ENCODE measurements at regions not wholly inside any gene's neighbourhood (a gene's known extent, or its start where the extent isn't known, plus 50 kb on each side); places are given as distances from the start of the nearest gene placed in this dataset.

DNA sequence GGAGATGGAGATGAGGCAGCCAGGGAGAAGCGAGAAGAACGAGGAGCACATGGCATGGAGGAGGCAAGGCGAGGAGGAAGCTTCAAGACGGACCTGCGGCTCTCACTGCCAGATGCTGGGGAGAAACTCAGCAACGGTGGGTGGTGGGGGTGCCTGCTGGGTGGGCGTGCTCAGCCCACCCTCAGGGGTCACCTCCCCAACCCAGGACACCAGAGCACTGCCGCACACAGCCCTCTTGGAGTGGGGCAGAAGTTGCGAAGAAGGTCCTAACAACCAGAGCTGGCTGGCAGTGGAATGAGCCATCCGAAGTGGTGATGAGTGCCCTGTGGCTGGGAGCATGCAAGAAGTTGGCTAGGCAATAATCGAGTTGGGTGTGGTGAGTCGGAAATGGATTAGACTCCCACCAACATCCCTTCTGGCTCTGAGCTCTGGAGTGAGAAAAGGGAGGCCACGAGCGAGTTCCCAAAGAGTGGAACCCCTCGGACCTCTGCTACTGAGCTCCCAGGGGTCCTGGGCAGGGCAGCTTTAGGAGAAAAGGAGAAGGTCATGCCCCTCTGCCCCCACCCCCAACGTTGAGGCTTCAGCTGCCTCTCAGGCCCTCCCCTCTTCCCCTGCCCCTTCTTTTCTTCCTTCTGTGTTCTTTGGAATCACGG is 212.7 kb upstream of the MVB12B start:
- Mint-ChIP-seq H3K4me3 (no peak overlapping the region), H3K9me3 (no peaks in the 10 kb centered on the region), H3K27ac (no peak overlapping the region), H3K27me3 (no peaks in the 10 kb centered on the region), H3K36me3 (no peaks in the 10 kb centered on the region), H3K4me1 (no peaks in the 10 kb centered on the region)
- no peak for ATAC-seq (ENCODE audit: low read depth)
- DNase-seq: no peak
- POLR2A ChIA-PET: no interaction called here

DNA sequence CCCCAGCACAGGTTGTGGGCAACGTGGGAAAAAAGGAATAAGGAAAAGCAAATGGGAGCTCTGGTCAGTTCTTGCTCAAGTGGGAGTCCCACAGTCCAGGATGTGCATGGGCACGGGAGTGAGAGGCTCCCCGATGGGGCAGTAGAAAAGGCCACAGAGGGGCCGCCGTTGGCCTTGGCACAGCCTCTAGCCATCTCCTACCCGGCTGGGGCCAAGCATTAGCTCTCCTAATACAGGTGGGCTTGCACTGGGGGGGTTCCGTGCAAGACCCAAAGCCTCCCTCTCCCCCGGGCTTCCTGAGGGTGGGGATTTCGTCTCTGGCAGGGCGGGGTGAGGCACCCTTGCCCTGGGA is 212.2 kb upstream of the MVB12B start:
- Mint-ChIP-seq H3K27ac (no peak overlapping the region), H3K9me3 (no peaks in the 10 kb centered on the region), H3K36me3 (no peaks in the 10 kb centered on the region), H3K4me3 (no peak overlapping the region), H3K4me1 (no peaks in the 10 kb centered on the region), H3K27me3 (no peaks in the 10 kb centered on the region)
- POLR2A ChIA-PET: no interaction called here
- ATAC-seq (ENCODE audit: low read depth) (no peak), DNase-seq (no peak)

DNA sequence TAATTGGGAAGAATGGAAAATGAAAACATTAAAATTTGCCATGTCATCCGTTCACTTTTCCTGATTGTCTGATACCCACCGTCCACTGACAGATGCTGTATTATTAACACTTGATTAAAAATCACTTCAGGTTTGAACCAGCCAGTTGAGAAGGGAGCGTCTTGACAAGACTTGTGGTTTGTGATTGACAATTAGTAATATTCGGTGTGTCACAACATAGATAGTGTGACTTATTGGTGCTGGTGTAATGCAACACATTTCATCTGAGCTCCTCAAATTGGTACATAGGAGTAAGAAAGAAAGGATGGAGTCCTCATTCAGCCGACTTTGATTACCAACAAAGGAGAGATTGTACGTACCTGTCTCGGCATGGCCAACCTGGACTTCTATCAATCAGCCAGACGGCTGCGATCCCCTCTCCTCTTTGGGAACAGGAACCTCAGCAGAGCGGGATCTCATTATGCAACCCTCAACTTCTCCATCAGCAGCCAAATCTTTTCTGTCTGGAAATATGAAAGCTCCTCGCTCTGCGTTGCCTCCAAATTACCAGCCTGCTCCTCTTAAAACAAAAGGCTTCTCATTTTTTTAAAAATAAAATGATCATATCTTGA is 211.7 kb upstream of the MVB12B start:
- H3K4me1 Mint-ChIP-seq: no peaks in the 10 kb centered on the region
- H3K27me3 Mint-ChIP-seq: peaks cover 3% of the 10 kb centered on the region
- H3K9me3 Mint-ChIP-seq: no peaks in the 10 kb centered on the region
- ATAC-seq (ENCODE audit: low read depth) (no peak), DNase-seq (no peak)
- H3K36me3 Mint-ChIP-seq: no peaks in the 10 kb centered on the region
- no peak overlapping the region for H3K4me3 Mint-ChIP-seq
- POLR2A ChIA-PET: no interaction called here
- H3K27ac Mint-ChIP-seq: no peak overlapping the region

DNA sequence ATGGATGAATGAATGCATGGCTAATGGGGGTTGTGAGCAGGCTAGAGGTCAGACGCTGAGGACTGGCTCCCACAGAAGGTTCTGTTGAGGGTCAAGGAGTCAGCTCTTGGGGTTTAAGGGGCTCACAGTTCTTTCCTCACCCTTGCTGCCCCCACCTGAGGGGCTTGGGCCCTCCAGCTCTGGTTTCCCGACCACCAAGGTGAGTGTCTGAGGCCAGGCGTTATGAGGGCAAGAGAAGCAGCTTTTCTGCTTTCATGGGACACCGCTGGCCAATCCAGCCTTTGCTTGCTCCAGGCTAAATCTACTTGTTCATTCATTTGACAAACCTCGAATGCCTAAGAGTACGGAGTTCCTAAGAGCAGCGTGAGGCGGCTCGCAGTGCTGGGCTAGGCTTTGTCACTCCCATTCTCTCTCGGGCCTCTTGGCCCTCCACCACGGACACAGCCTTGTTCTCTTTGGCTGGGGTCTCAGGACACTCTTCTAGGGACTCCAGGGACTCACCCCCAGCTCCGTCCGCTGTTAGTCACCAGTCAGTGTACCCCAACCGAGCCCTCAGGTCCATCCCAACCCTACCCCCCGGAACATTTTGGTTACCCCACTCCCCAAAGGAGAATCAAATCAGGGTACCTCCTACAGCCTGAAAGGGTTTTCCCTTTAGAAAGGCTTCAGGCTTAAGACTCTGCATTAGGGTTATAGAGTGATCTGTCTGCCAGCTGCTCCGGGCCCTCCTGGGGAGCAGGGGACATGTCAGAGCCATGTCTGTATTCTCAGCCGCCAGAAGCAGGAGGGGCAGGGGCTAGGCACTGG is 210.1 kb upstream of the MVB12B start:
- POLR2A ChIA-PET: no interaction called here

DNA sequence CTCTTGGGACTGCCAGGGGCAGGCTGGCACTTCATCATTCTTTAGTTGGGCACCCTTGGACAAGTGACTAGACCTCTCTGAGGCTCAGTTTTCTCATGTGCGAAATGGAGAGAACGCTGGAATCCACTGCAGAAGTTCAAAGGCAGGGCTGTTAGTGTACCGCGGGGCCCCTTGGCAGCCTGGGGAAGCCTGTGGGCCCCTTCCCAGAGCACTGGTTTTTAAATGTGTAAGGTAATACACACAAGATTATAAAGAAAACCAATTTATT is 209.5 kb upstream of the MVB12B start:
- no peaks in the 10 kb centered on the region for H3K36me3 Mint-ChIP-seq
- DNase-seq: no peak
- POLR2A ChIA-PET: no interaction called here
- no peak overlapping the region for H3K27ac Mint-ChIP-seq
- H3K27me3 Mint-ChIP-seq: peaks cover 3% of the 10 kb centered on the region
- H3K9me3 Mint-ChIP-seq: no peaks in the 10 kb centered on the region
- no peaks in the 10 kb centered on the region for H3K4me1 Mint-ChIP-seq
- no peak for ATAC-seq (ENCODE audit: low read depth)
- H3K4me3 Mint-ChIP-seq: no peak overlapping the region

More for the DNA sequence above, 210.1 kb upstream of the MVB12B start:
- H3K4me1 Mint-ChIP-seq: no peaks in the 10 kb centered on the region
- no peaks in the 10 kb centered on the region for H3K36me3 Mint-ChIP-seq
- H3K27me3 Mint-ChIP-seq: peaks cover 3% of the 10 kb centered on the region
- H3K4me3 Mint-ChIP-seq: no peak overlapping the region
- no peaks in the 10 kb centered on the region for H3K9me3 Mint-ChIP-seq
- no peak overlapping the region for H3K27ac Mint-ChIP-seq
- ATAC-seq (ENCODE audit: low read depth) (no peak), DNase-seq (no peak)

DNA sequence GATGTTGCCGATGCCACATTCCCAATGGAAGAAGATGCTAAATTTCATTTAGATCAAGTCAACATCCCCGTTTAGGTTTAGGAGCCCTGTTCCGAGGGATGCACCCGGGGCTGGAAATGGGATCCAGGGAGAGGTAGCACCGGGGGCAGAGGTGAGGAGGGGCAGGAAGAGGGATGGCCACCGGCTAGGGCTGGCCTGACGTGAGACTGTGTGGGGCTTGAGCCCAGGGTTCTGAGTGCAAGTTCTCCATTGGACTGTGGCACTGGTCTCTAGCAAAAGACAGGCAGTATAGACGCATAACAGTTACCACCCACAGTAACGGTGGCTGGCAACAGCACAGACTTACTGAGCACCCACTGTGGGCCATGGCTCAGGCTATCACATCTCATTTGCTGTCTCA is 209.0 kb upstream of the MVB12B start:
- no peaks in the 10 kb centered on the region for H3K9me3 Mint-ChIP-seq
- H3K4me1 Mint-ChIP-seq: no peaks in the 10 kb centered on the region
- H3K36me3 Mint-ChIP-seq: no peaks in the 10 kb centered on the region

DNA sequence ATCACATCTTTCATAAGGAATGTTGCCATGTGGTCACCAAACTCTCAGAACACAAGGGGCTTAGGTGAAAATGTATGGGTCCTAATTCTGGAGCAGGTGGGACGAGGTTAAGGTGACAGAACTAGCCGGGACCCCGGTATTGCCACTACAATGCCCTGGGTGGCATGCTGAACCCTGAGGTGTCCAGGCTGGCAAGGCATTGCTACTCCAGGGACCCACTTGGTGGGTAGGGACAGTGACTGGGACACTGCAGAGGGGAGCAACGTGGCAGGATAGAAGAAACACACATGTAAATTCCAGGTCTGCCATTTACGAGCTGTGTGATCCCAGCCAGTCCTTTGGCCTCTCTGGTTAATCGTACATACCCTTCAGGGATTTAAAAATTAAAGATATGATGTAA is 206.9 kb upstream of the MVB12B start:
- H3K9me3 Mint-ChIP-seq: no peaks in the 10 kb centered on the region
- H3K36me3 Mint-ChIP-seq: no peaks in the 10 kb centered on the region
- POLR2A ChIA-PET: no interaction called here
- ATAC-seq (ENCODE audit: low read depth): no peak
- H3K27ac Mint-ChIP-seq: no peak overlapping the region
- H3K27me3 Mint-ChIP-seq: peaks cover 10% of the 10 kb centered on the region
- no peak overlapping the region for H3K4me3 Mint-ChIP-seq
- no peaks in the 10 kb centered on the region for H3K4me1 Mint-ChIP-seq
- DNase-seq: no peak

More for the DNA sequence above, 209.0 kb upstream of the MVB12B start:
- Mint-ChIP-seq H3K27ac (no peak overlapping the region), H3K4me3 (no peak overlapping the region), H3K27me3 (peaks cover 3% of the 10 kb centered on the region)
- DNase-seq (no peak), ATAC-seq (ENCODE audit: low read depth) (no peak)
- POLR2A ChIA-PET: no interaction called here

DNA sequence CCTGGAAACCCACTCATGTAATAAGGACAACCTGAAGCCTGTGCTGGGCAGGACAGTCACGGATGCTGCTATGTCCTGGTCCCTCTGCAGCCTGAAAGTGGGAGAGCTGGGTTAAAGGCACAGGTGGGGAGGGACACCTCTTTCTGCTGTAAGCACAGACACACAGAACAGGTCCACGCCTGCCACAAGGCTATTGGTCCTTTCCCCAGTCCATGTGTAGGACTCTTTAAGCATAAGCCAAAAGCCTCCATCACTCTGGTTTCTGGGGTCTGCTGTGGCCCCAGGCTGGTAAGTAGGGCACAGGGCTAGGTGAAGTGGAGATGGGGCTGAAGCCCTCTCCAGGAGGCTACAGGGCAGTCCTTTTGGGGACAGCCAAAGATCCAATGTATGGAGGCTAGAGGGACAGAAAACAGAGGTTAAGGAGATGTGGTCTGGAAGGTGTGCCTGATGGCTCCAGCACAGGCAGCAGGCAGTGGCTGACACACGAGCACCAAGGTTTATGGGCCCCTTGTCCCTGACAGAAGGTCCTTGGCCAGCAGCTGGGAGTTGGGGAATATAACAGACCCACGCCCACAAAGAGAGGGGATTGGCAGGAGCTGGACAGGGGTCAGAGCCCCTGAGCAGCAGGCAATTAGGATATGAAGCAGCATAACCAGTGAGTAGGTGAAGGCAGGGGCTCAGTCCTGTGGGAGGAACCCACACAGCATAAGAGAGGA is 203.6 kb upstream of the MVB12B start:
- ATAC-seq (ENCODE audit: low read depth) (no peak), DNase-seq (no peak)
- Mint-ChIP-seq H3K36me3 (no peaks in the 10 kb centered on the region), H3K9me3 (no peaks in the 10 kb centered on the region), H3K4me3 (no peak overlapping the region), H3K4me1 (no peaks in the 10 kb centered on the region), H3K27me3 (peaks cover 17% of the 10 kb centered on the region), H3K27ac (no peak overlapping the region)
- POLR2A ChIA-PET: no interaction called here

DNA sequence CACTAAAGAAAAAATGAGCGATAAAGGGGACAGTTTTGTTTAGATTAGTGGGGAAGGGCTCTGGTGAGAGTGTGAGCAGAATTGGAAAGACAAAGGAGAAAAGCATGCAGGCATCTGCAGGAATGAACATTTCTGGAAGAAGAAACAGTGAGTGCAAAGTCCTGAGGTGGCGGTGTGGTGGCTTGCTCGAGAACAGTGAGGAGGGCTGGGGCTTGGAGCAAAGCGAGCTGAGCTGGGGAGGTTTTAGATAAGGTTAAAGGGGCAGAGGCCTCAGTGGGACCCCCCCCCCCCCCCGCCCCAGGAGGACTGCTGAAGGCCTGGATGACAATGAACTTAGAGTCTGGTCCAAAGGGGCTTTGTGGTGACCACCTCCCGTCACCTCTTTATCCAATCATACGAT is 202.7 kb upstream of the MVB12B start:
- H3K9me3 Mint-ChIP-seq: no peaks in the 10 kb centered on the region
- H3K4me3 Mint-ChIP-seq: no peak overlapping the region
- H3K4me1 Mint-ChIP-seq: no peaks in the 10 kb centered on the region
- H3K27ac Mint-ChIP-seq: no peak overlapping the region
- peaks cover 20% of the 10 kb centered on the region for H3K27me3 Mint-ChIP-seq
- no peak for ATAC-seq (ENCODE audit: low read depth)
- H3K36me3 Mint-ChIP-seq: no peaks in the 10 kb centered on the region
- no peak for DNase-seq
- POLR2A ChIA-PET: no interaction called here

DNA sequence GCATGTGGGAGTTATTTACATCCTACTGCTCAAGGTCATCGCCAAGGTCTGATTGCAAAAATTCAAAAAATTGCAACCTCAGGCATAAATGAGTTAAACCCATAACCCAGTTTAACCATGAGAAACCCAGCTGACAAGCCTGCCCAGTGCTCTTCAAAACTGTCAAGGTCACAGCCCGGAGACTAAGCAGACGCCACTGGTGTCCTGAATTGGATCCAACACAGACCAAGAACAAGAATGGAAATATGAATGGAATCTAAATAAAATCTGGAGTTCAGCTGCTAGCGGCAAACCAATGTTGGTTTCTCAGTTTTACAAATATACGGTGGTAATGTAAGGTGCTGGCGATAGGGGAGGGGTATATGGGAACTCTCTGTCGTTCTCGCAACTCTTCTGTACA is 201.5 kb upstream of the MVB12B start:
- H3K4me3 Mint-ChIP-seq: no peak overlapping the region
- DNase-seq (no peak), ATAC-seq (ENCODE audit: low read depth) (no peak)
- H3K27ac Mint-ChIP-seq: no peak overlapping the region
- no peaks in the 10 kb centered on the region for H3K9me3 Mint-ChIP-seq
- POLR2A ChIA-PET: no interaction called here
- H3K36me3 Mint-ChIP-seq: no peaks in the 10 kb centered on the region
- peaks cover 17% of the 10 kb centered on the region for H3K27me3 Mint-ChIP-seq
- no peaks in the 10 kb centered on the region for H3K4me1 Mint-ChIP-seq

DNA sequence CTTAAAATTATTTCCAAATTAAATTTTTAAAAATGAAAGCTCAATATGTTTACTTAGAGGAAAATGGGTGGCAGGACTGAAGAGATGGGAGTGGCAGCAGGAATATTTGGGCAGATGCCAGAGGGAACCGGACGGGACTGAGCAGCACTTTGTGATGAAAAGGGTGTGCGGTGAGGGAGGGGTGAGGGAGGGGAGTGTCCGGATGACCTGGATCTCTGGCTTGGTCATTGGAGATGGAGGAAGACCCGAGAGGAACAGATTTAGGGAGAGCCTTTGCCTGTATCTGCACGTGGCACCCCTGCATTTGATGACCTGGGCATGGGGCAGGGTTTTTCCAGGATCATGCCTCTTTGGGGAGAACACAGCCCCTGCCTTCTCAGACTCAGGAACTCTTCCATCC is 201.1 kb upstream of the MVB12B start:
- ATAC-seq (ENCODE audit: low read depth) (no peak), DNase-seq (no peak)
- Mint-ChIP-seq H3K36me3 (no peaks in the 10 kb centered on the region), H3K27ac (no peak overlapping the region), H3K4me1 (no peaks in the 10 kb centered on the region), H3K4me3 (no peak overlapping the region), H3K9me3 (no peaks in the 10 kb centered on the region), H3K27me3 (peaks cover 17% of the 10 kb centered on the region)
- POLR2A ChIA-PET: no interaction called here

DNA sequence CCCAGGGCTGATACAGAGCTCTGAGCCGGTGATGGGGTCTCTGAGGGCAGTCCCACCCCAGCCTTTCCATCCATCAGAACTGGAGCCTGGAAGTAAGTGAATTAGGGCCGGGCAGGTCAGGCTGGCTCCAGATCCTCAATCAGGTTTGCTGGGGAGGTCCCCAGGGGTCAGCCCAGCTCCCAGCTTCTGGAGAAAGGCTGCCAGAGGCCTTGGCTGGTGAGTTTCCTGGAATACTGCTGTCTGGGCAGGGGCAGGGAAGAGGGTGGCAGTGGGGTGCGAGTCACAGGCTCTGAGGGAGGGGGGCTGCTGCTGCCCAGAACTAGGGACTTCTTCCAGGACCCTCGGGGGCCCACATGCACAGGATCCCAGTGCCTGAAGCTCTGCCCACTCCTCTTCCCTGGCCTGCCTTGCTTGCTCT is 200.6 kb upstream of the MVB12B start:
- Mint-ChIP-seq H3K9me3 (no peaks in the 10 kb centered on the region), H3K27ac (no peak overlapping the region), H3K27me3 (peaks cover 17% of the 10 kb centered on the region), H3K4me1 (no peaks in the 10 kb centered on the region), H3K4me3 (no peak overlapping the region), H3K36me3 (no peaks in the 10 kb centered on the region)
- no peak for DNase-seq
- POLR2A ChIA-PET: no interaction called here
- no peak for ATAC-seq (ENCODE audit: low read depth)

DNA sequence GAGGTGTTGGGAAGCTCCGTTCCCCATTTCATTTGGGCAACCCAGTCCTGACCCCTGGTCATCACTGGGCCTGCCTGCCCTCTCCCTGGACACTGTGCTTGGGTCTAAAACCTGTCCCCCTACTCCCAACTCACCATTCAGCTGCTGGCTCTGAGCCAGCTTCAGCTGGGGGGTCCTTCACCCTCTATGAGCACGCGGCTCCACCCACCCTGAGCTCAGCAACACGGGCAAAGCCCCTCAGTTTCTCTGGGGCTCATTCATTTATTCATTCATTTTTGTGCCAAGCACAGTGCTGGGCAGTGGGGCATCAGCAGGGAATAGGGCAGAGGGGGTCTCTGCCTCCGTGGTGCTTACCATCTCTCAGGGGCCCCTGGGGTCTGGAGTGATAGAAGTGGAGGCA is 199.8 kb upstream of the MVB12B start:
- Mint-ChIP-seq H3K27me3 (peaks cover 17% of the 10 kb centered on the region), H3K4me1 (no peaks in the 10 kb centered on the region), H3K36me3 (no peaks in the 10 kb centered on the region), H3K27ac (no peak overlapping the region), H3K9me3 (peaks cover under 1% of the 10 kb centered on the region), H3K4me3 (no peak overlapping the region)
- POLR2A ChIA-PET: no interaction called here
- DNase-seq: no peak
- ATAC-seq (ENCODE audit: low read depth): no peak

DNA sequence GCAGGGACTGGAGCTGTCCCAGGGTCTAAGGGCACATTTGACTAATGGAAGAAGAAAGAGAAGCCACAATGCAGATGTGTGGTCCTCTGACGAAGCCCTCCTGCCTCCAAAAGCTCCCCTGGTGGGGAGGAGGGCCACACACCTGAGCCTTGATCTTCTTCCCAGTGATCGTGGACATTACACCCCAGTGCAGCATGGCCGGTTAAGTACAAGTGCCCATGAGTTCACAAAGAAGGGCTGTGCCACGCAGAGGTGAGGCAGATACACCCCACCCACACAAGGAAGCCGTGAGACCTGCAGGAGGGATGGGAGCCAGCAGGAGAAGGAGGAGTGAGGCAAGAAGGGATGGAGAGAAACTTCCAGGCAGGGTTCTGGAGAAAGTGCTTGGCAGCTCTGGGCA is 199.0 kb upstream of the MVB12B start:
- POLR2A ChIA-PET: no interaction called here
- no peaks in the 10 kb centered on the region for H3K4me1 Mint-ChIP-seq
- no peaks in the 10 kb centered on the region for H3K36me3 Mint-ChIP-seq
- DNase-seq: no peak
- peaks cover 1% of the 10 kb centered on the region for H3K9me3 Mint-ChIP-seq
- no peak overlapping the region for H3K27ac Mint-ChIP-seq
- no peak for ATAC-seq (ENCODE audit: low read depth)
- peaks cover 19% of the 10 kb centered on the region for H3K27me3 Mint-ChIP-seq
- no peak overlapping the region for H3K4me3 Mint-ChIP-seq

Measured in activated naive CD8-positive, alpha-beta T cell treated with anti-CD3 and anti-CD28 coated beads, Interleukin-2, amount 10 ng/mL, durations not matched to agents 7 days and 5 days (primary cell).